ENCODE measurements at regions not wholly inside any gene's neighbourhood (a gene's known extent, or its start where the extent isn't known, plus 50 kb on each side); places are given as distances from the start of the nearest gene placed in this dataset.

DNA sequence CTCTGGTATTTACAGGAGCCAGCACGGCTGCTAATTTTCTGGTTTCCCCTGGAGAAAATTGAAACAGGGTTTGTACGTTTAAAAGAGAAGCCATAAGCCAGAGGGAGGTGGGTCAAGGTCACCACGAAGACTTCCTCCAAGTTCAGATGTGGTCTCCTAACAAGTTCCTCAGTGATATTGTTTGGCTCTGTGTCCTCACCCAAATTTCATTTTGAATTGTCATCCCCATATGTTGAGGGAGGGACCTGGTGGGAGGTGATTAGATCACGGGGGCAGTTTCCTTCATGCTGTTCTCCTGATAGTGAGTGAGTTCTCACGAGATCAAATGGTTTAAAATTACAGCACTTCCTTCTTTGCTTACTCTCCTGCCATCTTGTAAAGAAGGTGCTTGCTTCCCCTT lies 295.4 kb upstream of the DAB1 start:
- H3K4me3 ChIP-seq = no peak overlapping the region
- POLR2A ChIA-PET = no interaction called here
- no peaks in the 10 kb centered on the region for H3K79me2 ChIP-seq (ENCODE audit: control insufficient read depth, insufficient read depth, low read length)
- FAIRE-seq (no peak), ATAC-seq (no peak; the same call in 2 of the 3 replicates), DNase-seq (ENCODE audit: extremely low read depth in 1 of 4, low spot score in 3 of 4) (peak in 1 of 4 experiments; percentile 3)
- no peak overlapping the region for H3K27ac ChIP-seq (ENCODE audit: extremely low read depth, low read depth, low read length)
- H4K20me1 ChIP-seq (replicated peaks; ENCODE audit: control insufficient read depth, insufficient read depth, low read length) = no peaks in the 10 kb centered on the region
- no peaks in the 10 kb centered on the region for H3K9me1 ChIP-seq (ENCODE audit: control insufficient read depth, insufficient read depth, low read length)
- no peaks in the 10 kb centered on the region for H3K27me3 ChIP-seq (ENCODE audit: control insufficient read depth in 2 of 2, insufficient read depth in 2 of 2, low read length in 2 of 2)
- no peak overlapping the region for H3K4me2 ChIP-seq (ENCODE audit: insufficient read depth, low read length)
- no peaks in the 10 kb centered on the region for H3K4me1 ChIP-seq (replicated peaks in 1 of 2; ENCODE audit: control insufficient read depth in 2 of 2, insufficient read depth in 2 of 2, low read length in 2 of 2)
- CTCF ChIA-PET (ENCODE audit: low intra/inter-chr PET ratio) = no interaction called here
- in situ Hi-C loops (cut with MboI) (no loop called here), intact Hi-C loops (cut with micrococcal nuclease) (no loop called here)
- BruUV-seq (replicated peaks) = no TSS peak
- WGBS (ENCODE audit: insufficient coverage, low coverage, missing lambda C conversion rate) = 3% methylated on average over 5 of the region's 5 CpGs
- no peak overlapping the region for H3K9ac ChIP-seq (ENCODE audit: insufficient read depth in 1 of 2, low read depth in 2 of 2, low read length in 2 of 2)
- no peaks in the 10 kb centered on the region for H3K36me3 ChIP-seq (ENCODE audit: control insufficient read depth, insufficient read depth, low read length)
- H2AFZ ChIP-seq (ENCODE audit: low read depth, low read length) = peak overlapping the region; percentile 44; the same call in 1 of the 2 replicates
- no peaks in the 10 kb centered on the region for H3K9me3 ChIP-seq (replicated peaks; ENCODE audit: control insufficient read depth, insufficient read depth, low read depth, low read length)
- TF ChIP-seq NFE2 (IDR thresholded peaks at IDR 0.05; ENCODE audit: low read depth) (peak; percentile 31; the same call in 1 of the 2 replicates), FOXP1 (CRISPR knock-in tag; IDR thresholded peaks at IDR 0.05) (no peak), TOE1 (IDR thresholded peaks at IDR 0.05; ENCODE audit: borderline replicate concordance) (no peak), TOE1 (CRISPR knock-in tag; IDR thresholded peaks at IDR 0.05; ENCODE audit: borderline replicate concordance, low read depth) (no peak), MXI1 (IDR thresholded peaks at IDR 0.05; ENCODE audit: low read depth, low read length) (no peak), EP300 (IDR thresholded peaks at IDR 0.05; ENCODE audit: low read length) (no peak), CREM (IDR thresholded peaks at IDR 0.05; ENCODE audit: low read depth) (no peak), CBFA2T3 (IDR thresholded peaks at IDR 0.05) (peak; percentile 13; the same call in 1 of the 2 replicates), ARNT (IDR thresholded peaks at IDR 0.05) (no peak), ELF1 (tag; IDR thresholded peaks at IDR 0.05) (no peak), ZNF408 (CRISPR knock-in tag; IDR thresholded peaks at IDR 0.05; ENCODE audit: low read depth) (no peak), U2AF2 (optimal IDR thresholded peaks at IDR 0.05; ENCODE audit: low read depth, low read length) (no peak), SPI1 (IDR thresholded peaks at IDR 0.05; ENCODE audit: borderline replicate concordance, low read depth, low read length) (peak; percentile 42; the same call in 1 of the 2 replicates), MTF1 (CRISPR knock-in tag; IDR thresholded peaks at IDR 0.05; ENCODE audit: borderline replicate concordance) (no peak), GATA2 (CRISPR knock-in tag; IDR thresholded peaks at IDR 0.05) (no peak), PYGO2 (tag; IDR thresholded peaks at IDR 0.05) (no peak), KLF1 (tag; IDR thresholded peaks at IDR 0.05) (no peak)
- TF ChIP-seq, protein P1, sequence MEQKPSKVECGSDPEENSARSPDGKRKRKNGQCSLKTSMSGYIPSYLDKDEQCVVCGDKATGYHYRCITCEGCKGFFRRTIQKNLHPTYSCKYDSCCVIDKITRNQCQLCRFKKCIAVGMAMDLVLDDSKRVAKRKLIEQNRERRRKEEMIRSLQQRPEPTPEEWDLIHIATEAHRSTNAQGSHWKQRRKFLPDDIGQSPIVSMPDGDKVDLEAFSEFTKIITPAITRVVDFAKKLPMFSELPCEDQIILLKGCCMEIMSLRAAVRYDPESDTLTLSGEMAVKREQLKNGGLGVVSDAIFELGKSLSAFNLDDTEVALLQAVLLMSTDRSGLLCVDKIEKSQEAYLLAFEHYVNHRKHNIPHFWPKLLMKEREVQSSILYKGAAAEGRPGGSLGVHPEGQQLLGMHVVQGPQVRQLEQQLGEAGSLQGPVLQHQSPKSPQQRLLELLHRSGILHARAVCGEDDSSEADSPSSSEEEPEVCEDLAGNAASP (IDR thresholded peaks at IDR 0.05) = no peak
- TF ChIP-seq, protein P2, sequence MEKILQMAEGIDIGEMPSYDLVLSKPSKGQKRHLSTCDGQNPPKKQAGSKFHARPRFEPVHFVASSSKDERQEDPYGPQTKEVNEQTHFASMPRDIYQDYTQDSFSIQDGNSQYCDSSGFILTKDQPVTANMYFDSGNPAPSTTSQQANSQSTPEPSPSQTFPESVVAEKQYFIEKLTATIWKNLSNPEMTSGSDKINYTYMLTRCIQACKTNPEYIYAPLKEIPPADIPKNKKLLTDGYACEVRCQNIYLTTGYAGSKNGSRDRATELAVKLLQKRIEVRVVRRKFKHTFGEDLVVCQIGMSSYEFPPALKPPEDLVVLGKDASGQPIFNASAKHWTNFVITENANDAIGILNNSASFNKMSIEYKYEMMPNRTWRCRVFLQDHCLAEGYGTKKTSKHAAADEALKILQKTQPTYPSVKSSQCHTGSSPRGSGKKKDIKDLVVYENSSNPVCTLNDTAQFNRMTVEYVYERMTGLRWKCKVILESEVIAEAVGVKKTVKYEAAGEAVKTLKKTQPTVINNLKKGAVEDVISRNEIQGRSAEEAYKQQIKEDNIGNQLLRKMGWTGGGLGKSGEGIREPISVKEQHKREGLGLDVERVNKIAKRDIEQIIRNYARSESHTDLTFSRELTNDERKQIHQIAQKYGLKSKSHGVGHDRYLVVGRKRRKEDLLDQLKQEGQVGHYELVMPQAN (IDR thresholded peaks at IDR 0.05; ENCODE audit: borderline replicate concordance) = no peak
- TF ChIP-seq, protein P3, sequence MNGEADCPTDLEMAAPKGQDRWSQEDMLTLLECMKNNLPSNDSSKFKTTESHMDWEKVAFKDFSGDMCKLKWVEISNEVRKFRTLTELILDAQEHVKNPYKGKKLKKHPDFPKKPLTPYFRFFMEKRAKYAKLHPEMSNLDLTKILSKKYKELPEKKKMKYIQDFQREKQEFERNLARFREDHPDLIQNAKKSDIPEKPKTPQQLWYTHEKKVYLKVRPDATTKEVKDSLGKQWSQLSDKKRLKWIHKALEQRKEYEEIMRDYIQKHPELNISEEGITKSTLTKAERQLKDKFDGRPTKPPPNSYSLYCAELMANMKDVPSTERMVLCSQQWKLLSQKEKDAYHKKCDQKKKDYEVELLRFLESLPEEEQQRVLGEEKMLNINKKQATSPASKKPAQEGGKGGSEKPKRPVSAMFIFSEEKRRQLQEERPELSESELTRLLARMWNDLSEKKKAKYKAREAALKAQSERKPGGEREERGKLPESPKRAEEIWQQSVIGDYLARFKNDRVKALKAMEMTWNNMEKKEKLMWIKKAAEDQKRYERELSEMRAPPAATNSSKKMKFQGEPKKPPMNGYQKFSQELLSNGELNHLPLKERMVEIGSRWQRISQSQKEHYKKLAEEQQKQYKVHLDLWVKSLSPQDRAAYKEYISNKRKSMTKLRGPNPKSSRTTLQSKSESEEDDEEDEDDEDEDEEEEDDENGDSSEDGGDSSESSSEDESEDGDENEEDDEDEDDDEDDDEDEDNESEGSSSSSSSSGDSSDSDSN (IDR thresholded peaks at IDR 0.05; ENCODE audit: borderline replicate concordance in 1 of 2, low read depth in 2 of 2, low read length in 2 of 2) = no peak

Measured in K562 (cell line).